GM19351 (cell line): ENCODE measurements at regions not wholly inside any gene's neighbourhood (a gene's known extent, or its start where the extent isn't known, plus 50 kb on each side); places are given as distances from the start of the nearest gene placed in this dataset.
"Not testable (repeated sequence)": the region's sequence is repeated elsewhere in the genome, so short reads cannot be mapped to it uniquely, and the experiment has no call there.

Source experiments
- ATAC-seq: cut with Tn5 transposase; IDR thresholded peaks from one replicate; pipeline ENCODE4 v1.9.1; 2021; ENCODE audit warnings: mild to moderate bottlenecking, moderate library complexity; ENCODE audit not compliant: unreplicated experiment

DNA sequence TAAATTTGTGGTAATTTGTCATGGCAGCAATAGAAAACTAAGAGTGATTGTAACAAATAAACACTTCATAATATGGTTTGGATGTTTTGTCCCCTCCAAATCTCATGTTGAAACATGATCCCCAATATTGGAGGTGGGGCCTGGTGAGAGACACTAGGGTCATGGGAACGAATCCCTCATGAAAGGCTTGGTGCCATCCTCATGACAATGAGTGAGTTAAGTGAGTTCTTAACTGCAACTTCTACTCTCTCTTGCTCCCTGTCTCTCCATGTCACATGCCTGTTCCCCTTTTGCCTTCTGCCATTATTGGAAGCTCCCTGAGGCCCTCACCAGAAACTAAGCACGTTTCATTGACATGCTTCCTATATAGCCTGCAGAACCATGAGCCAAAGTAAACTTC, 1233.2 kb downstream of the OLFM4 start:
- ATAC-seq: no peak

DNA sequence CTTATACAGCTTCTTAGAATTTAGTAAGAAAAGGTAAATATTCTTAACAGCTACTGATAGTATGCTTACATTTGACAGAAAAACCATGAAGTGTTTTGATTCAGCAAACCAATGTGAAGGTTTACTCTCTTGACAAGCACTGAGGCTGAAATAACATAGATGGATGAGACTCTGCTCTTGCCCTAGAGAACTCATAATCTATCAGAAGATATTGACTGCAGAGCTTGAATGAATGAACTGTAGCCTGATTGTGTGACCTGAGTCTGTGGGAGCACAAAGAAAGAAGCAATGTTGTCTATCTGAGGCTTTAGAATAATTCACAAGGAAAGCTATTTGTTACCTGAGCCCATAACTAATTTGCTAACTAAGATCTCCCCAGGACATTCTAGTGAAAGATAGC, 1235.3 kb downstream of the OLFM4 start:
- no peak for ATAC-seq

DNA sequence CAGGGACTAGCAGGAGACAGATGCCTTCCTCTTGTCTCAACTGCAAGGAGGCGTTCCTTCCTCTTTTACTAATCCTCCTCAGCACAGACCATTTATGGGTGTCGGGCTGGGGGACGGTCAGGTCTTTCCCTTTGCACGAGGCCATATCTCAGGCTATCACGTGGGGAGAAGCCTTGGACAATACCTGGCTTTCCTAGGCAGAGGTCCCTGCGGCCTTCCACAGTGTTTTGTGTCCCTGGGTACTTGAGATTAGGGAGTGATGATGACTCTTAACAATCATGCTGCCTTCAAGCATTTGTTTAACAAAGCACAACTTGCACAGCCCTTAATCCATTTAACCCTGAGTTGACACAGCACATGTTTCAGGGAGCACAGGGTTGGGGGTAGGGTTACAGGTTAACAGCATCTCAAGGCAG, 1238.6 kb downstream of the OLFM4 start:
- not testable (repeated sequence) for ATAC-seq

DNA sequence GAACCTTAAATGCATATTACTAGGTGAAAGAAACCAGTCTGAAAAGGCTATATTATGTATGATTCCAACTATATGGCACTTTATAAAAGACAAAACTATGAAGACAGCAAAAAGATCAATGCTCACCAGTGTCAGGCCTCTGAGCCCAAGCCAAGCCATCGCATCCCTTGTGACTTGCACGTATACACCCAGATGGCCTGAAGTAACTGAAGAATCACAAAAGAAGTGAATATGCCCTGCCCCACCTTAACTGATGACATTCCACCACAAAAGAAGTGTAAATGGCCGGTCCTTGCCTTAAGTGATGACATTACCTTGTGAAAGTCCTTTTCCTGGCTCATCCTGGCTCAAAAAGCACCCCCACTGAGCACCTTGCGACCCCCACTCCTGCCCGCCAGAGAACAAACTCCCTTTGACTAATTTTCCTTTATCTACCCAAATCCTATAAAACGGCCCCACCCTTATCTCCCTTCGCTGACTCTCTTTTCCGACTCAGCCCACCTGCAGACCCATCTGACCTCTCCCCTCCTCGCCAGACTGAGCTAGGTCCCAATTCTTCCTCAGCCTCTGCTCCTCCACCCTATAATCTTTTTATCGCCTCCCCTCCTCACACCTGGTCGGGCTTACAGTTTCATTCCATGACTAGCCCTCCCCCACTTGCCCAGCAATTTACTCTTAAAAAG, 1239.5 kb downstream of the OLFM4 start:
- not testable (repeated sequence) for ATAC-seq

DNA sequence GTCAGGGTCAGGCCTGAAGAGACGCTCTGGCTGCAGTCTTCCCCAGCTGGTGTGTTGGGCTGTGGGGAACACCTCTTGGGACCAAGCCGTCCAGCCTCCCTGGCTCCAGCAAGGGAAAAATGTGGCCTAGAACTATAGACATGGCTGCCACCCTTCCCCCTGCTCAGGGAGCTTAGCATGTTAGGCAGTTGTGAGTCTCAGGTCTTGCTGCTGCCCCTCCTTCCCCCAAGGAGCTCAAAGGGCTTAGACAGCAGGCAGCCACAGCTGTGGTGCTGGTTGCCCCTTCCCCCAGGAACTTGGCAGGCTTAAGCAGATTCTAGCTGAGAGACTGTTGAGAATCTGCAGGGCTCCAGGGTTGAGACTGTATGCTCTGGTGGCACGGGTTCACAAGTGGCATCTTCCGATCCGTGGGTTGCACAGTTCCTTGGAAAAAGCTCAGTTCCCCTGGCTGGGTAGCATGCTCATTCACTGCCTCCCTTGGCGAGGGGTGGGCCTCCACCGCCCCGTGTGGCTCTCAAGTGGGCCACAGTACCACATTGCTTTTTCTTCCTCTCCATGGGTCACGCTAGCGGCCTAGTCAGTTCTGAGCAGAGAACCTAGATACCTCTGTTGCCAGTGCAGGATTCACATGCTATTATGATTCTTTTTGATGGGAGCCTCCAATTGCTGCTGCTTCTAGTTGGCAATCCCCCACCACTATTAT, 1258.6 kb downstream of the OLFM4 start:
- no peak for ATAC-seq

DNA sequence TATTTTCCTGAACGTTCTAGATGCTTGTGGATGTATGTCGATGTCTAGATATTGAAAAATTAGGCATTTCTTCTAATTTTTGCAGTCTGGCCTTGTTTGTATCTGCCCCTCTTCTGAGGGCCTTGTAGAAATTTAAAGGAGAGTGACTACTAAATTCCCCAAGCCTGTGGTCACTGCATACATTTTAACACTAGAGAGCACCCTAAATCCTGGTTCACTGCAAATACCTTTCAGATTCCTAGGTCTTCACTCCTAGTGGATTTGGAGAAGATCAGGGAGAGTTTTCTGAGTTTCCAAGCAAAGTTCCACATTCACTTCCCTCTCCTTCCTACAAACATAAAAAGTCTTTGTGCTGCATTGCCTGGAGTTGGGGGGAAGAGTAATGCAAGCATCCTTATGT, 1272.5 kb downstream of the OLFM4 start:
- ATAC-seq: no peak

DNA sequence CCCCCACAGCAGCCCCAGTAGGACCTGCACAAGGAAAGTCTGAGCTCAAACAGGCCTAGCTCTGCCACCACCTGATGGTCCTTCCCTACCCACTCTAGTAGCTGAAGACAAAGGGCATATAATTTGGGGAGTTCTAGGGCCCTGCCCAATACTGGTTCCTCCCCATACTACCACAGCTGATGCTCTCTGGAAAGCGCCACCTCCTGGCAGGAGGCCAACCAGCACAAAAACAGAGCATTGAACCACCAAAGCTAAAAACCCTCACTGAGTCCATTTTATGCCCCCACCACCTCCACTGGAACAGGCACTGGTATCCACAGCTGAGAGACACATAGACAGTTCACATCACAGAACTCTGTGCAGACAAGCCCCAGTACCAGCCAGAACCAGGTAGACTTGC, 1276.8 kb downstream of the OLFM4 start:
- no peak for ATAC-seq

DNA sequence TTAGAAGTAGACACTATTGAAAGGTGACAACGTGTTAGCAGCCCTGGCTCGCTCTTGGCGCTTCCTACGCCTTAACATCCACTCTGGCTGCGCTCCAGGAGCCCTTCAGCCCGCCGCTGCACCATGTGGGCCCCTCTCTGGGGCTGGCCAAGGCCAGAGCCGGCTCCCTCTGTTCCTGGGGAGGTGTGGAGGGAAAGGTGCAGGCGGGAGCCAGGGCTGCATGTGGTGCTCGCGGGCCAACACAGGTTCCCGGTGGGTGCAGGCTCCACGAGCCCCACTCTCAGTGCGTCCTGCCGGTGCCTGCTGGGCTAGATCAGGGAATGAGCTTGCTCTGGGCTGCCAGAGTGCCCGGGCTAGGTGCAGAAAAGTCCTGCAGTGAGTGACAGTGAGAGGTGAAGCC, 1284.3 kb downstream of the OLFM4 start:
- no peak for ATAC-seq

DNA sequence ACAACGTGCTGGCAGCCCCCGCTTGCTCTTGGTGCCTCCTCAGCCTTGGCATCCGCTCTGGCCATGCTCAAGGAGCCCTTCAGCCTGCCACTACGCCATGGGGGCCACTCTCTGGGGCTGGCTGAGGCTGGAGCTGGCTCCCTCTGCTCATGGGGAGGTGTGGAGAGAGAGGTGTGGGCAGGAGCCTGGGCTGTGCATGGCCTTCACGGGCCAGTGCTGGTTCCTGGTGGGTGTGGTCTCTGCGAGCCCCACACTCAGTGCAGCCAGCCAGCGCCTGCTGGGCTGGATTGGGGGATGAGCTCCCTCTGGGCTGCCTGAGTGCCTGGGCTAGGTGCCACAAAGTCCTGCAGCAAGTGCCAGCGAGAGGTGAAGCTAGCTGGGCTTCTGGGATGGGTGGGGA, 1289.1 kb downstream of the OLFM4 start:
- no peak for ATAC-seq

DNA sequence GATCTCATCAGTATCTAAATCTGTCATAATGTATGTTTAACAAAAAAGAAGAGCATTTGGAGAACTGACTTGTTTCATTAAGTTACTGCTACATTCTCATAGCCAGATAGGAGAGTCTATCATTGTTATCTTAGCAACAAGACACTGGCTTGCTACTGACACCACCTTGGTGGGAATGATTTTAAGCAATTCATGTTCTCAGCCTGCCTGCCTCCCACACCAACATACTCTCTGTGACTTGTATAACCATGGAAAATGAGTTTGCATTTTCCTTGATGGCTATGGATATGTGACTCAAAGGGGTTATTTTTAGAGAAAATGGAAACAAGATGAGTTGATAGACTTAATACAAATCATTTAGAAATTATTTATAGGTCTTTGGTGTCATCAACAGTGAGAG, 1308.9 kb downstream of the OLFM4 start:
- ATAC-seq: no peak

DNA sequence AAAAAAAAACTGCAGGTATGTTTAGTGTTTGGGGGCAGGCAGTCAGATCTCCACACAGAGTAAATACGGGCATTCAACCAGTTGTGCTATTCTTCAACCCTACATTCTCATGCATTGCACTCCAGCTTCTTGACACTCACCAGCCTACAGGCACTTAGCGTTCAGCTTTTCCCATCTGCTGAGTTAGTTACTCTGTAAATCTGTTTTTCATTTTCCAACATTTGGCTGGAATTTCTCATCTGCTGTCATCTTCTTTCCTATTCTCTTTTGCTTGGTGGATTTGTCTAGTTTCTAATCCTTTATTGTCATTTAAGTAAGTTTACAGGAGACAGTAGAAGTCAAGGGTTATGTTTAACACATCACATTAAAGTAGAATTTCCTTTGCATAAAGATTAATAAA, 1318.9 kb downstream of the OLFM4 start:
- ATAC-seq: no peak

DNA sequence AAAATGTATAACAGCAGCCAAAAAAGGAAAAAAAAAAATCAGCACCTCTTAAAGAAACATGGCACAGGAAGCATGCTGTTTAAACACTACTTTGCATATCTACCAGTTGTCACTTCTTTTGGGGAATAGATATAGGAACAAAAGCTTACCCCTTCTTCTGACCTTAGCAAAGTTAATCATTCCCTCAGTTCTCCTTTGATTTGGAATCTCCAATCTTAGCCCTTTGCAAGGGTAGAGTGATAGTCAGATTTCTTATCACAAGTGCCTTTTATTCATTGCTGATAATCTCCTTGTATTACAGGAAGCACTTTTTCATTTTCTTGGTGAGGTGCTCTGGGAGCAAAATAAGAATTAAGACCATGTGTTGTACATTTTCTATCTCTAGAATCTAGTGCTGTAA, 1327.6 kb downstream of the OLFM4 start:
- no peak for ATAC-seq

DNA sequence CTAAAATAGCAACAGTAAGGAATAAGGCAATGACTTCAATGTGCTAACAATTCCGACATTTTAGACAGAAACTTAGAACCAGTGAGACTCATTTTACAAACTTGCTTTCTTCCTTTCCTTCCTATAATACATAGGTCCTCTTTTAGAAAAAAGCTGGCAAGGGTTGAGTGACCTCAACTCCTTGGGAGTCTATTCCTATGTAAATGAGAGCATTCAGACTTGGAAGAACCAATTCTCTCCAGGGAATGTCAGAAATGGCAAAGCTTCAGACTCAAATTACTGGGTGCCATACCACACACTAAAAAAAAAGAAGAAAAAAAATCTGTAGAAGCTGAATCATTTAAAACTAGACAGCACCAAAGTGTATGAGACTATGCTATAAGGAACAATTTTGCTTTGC, 1328.2 kb downstream of the OLFM4 start:
- ATAC-seq: no peak

DNA sequence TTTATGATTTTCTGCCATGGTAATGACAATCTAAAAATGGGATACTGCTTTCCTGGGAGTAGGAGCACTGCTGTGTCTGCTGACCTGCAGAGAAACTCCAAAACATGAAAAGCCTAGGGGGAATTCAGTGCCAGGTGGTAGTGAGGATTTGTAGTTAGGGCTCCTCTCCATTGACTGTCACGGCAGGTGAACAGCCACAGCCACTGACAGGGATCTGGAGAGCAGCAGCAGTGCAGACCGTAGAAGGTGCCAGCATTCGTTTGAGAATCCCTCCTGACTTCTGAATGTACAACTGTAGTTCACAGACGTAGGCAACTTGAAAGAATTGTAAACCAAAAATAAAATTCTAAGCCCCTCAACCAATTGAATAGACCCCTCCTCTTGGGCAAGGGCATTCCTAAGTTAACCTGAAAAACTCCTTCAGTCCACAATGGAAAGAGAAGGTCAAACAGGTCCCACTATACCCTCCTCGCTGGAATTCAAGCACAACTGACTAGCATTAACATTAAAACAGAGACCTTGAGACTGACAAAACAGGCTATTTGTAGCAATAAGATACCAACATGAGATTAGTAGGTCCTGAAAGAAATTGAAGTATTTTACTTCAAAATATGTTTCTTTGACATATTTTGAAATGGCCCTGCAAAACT, 1328.8 kb downstream of the OLFM4 start:
- ATAC-seq: no peak

DNA sequence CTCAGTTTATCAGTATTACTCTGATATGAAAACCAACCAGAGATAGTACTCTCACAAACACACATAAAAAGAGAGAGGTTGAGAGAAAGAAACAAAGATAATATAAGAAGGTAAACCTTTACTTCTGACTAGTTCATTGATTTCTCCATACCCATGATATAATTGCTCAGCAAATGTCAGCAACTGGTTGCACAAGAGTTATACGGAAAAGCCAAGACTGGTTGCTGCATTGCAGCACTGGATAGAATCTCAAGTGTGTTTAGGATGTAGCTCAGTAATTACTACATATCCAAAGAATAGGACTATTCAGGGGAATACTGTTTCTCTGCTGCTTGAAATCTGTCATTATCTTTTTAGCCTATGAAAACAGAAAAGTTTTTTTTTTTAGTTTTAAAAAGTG, 1332.8 kb downstream of the OLFM4 start:
- ATAC-seq: no peak

DNA sequence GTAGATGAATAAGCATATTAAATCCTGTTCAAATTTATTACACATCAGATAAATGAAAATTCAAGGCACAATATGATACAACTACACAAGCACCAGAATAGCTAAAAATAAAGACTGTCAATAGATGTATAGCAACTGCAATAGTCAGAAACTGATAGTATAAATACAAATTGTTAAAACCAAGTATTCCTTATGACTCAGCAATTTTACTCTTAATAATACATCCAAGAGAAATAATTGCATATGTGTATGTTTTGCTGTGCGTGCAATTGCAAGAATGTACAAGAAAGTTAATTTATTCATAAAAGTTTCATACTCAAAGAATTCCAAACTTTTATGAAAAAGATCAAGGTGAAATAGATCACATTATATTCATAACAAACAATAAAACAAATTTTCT, 1338.1 kb downstream of the OLFM4 start:
- ATAC-seq: no peak

DNA sequence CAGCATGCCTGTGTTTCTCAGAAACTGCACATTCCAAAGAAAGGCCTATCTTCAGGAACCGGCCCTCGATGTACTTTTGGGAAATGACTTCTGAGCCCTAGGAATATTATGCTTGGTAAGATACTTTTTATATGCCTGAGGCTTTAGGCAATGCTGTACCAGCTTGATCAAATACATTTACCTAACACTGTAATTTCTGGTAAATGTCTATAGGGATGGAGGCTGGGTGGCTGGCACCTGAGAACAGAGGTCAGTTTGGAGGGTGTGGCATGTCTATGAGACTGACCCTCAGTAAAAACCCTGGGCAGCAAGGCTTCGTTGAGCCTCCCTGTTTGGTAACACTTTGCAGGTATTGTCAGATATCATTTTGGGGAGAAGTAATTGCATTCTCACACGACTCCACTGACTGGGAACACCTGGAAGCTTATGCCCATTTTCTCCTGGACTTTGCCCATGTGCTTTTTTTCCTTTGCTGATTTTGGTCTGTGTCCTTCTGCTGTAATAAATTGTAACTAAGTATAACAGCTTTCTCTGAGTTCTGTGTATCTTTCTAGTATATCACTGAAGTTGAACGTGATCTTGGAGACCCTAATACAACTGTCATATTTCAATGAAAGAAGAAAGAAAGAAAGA, 1339.1 kb downstream of the OLFM4 start:
- ATAC-seq: no peak

DNA sequence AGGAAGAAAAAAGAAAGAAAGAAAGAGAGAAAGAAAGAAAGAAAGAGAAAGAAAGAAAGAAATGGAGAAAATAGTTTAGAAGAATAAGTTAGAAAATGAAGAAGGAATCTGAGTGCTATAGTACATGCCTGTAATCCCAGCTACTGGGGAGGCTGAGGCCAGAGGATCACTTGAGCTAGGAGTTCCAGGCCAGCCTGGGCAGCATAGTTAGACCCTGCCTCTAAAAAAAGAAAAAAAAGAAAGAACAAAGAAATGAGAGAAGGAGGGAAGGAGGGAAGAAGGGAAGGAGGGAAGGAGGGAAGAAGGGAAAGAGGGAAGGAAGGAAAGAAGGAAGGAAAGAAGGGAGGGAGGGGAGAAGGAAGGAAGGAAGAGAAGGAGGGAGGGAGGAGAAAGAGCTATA, 1339.8 kb downstream of the OLFM4 start:
- no peak for ATAC-seq

DNA sequence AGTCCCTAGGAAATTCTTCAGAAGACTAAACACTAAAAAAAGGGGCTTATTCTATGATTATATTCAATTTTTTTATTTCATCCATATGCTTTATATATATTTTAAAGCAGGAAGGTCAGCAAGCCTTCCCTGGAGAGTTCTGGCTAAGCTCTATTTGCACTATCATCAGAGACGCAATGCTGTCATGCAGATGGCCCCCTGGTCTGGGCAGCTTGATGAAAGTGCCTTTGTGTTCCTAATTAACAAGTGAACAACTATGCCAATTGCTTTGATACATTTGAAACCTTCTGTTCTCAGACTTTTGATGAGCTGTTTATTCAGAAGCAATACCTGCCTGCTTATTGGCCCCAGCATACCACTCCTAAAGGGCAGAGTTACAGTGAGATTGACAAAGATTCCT, 1344.6 kb downstream of the OLFM4 start:
- ATAC-seq: no peak

DNA sequence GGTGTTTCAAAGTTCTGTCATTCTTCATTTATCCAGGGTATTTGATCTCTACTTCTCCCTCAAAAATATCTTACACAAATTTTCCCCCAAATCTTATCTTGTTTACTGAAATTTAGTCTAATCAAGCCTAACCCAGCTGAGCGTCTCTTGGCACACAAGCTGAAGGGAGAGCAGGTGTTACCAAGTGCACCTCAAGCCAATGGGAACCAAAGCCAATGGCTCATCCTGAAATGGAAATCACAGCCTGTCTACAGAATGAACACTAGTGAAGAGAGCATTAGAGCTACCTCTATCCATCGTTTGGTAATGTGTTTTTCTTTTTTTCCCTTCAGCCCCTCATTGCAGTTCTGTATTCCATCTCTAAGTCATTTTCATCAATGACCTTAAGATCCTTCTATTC, 1350.8 kb downstream of the OLFM4 start:
- no peak for ATAC-seq

DNA sequence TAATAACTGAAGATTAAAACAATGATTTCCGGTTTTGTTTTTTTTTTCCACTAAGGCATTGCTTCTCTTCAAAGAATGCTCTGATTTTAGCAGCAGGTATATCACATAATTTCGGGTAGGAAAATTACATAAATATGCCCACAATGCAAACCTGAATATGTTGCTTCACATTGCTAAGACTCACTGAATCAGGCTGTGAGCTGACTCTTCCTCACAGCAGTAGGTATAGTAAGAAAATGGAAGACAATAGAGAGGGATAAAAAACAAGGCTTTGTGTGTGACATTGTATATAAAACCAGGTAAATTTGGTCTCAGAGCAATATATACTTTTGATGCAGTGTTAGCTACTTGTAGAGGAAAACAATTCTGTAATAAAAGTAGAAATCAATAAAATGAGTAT, 1355.0 kb downstream of the OLFM4 start:
- ATAC-seq: no peak

DNA sequence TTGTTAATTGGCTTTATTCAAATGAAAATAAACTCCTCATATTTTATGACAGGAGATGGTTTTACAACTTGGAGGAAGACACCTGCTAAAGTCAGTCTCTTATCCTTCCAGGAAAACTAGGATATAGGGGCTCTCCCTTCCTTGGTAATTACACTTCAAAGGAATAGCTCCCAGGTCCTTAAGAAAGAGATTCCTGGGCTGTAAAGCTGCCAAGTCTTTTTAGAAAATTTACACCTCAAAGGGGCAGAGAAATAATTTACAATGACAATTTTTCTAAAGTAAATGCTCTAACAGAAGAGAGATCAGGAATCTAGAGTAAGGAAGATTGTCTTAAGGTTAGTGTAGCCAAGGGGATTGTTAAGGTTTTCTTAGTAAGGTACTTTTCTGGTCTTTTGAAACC, 1359.0 kb downstream of the OLFM4 start:
- ATAC-seq: no peak
